HCT116 (cell line): ENCODE measurements at regions not wholly inside any gene's neighbourhood (a gene's known extent, or its start where the extent isn't known, plus 50 kb on each side); places are given as distances from the start of the nearest gene placed in this dataset.

Experiments used
- ATAC-seq: fragments of 200-7000 bp; cut with Tn5 transposase; 2 replicates; pipeline ENCODE4 v1.9.1; 2020; ENCODE audit warnings: mild to moderate bottlenecking, moderate library complexity
- BruUV-seq: library from RNA; stranded (reverse); fragments of 400-500 nt; replicated peaks from 2 replicates; lab custom pipeline; 2021; lab: Mats Ljungman, UMichigan
- CTCF ChIA-PET: fragments of 300-600 bp; sonication (Branson Sonifier 250); formaldehyde crosslinking; loops from one replicate; lab custom pipeline; 2021; ENCODE audit warnings: antibody characterized with exemption; lab: Charles Lee
- POLR2A ChIA-PET: fragments of 300-600, 350-600 bp; sonication (Branson Sonifier 250); formaldehyde crosslinking; loops from one replicate; lab custom pipeline; 2021; ENCODE audit warnings: antibody characterized with exemption; lab: Charles Lee
- RAD21 ChIA-PET, 2 experiments: fragments of 300-600 bp; sonication (Branson Sonifier 250); formaldehyde crosslinking; loops; one replicate each; lab custom pipeline; 2023; ENCODE audit warnings: low total read pairs in 2 of 2; ENCODE audit not compliant: uncharacterized antibody in 2 of 2, unreplicated experiment in 2 of 2, low non-redundant PET in 1 of 2; lab: Charles Lee
- DNase-seq: peaks from one replicate; pipeline ENCODE4 v3.0.0-alpha.2; 2010; ENCODE audit warnings: low read depth, low spot score
- H2AFZ ChIP-seq: fragments of 200-600 bp; shearing (Covaris generic), sonication (generic); 2 replicates; pipeline ENCODE4 v1.6.1; 2017; ENCODE audit warnings: low read depth, mixed run types, mixed read lengths, antibody characterized with exemption, low read length; ENCODE audit not compliant: poor library complexity, severe bottlenecking
- H3K27ac ChIP-seq: 2 replicates; pipeline ENCODE4 v1.5.1; 2012; ENCODE audit warnings: low read depth, low read length
- H3K27me3 ChIP-seq: fragments of 200-600 bp; sonication (generic); 2 replicates; pipeline ENCODE4 v1.6.1; 2016; ENCODE audit warnings: mixed run types, low read length, mixed read lengths; ENCODE audit not compliant: insufficient read depth
- H3K36me3 ChIP-seq, 2 experiments: fragments of 200-500 bp in 1 of 2; fragments of 200-600 bp in 1 of 2; sonication (Bioruptor generic) in 1 of 2; sonication (generic) in 1 of 2; 2 replicates each; pipeline versions ENCODE4 v1.5.1 to v1.6.1; 2014 to 2016; ENCODE audit warnings: low read length in 2 of 2, inconsistent platforms in 1 of 2, mixed read lengths in 1 of 2, mixed run types in 1 of 2; ENCODE audit not compliant: insufficient read depth in 2 of 2, control insufficient read depth in 1 of 2
- H3K4me1 ChIP-seq, 2 experiments: fragments of 200-600 bp in 1 of 2; sonication (generic) in 1 of 2; 2 replicates each; pipeline versions ENCODE4 v1.5.1 to v1.6.1; 2012 to 2017; ENCODE audit warnings: low read length in 2 of 2, inconsistent platforms in 1 of 2, mild to moderate bottlenecking in 1 of 2, mixed read lengths in 1 of 2, mixed run types in 1 of 2, moderate library complexity in 1 of 2; ENCODE audit not compliant: insufficient read depth in 2 of 2, control insufficient read depth in 1 of 2
- H3K4me2 ChIP-seq: fragments of 200-600 bp; sonication (generic); 2 replicates; pipeline ENCODE4 v1.6.1; 2017; ENCODE audit warnings: mixed run types, low read length, mixed read lengths
- H3K4me3 ChIP-seq, 2 experiments: fragments of 200-600 bp in 1 of 2; sonication (generic) in 1 of 2; replicated peaks in 1 of 2; 2 replicates each; pipeline ENCODE4 v1.5.1; 2011 to 2016; ENCODE audit warnings: low read length in 2 of 2, control low read depth in 1 of 2, low read depth in 1 of 2, mild to moderate bottlenecking in 1 of 2, mixed read lengths in 1 of 2, mixed run types in 1 of 2
- H3K79me2 ChIP-seq: fragments of 200-600 bp; sonication (generic); 2 replicates; pipeline ENCODE4 v1.6.1; 2017; ENCODE audit warnings: mild to moderate bottlenecking, mixed run types, low read length, moderate library complexity, mixed read lengths; ENCODE audit not compliant: insufficient read depth
- H3K9ac ChIP-seq: fragments of 200-600 bp; sonication (generic); 2 replicates; pipeline ENCODE4 v1.6.1; 2016; ENCODE audit warnings: low read length, mixed read lengths
- H3K9me2 ChIP-seq: fragments of 200-600 bp; sonication (generic), shearing (Covaris generic); 2 replicates; pipeline ENCODE4 v1.6.1; 2017; ENCODE audit warnings: mixed run types, mild to moderate bottlenecking, moderate library complexity; ENCODE audit not compliant: insufficient read depth
- H3K9me3 ChIP-seq, 2 experiments: fragments of 200-500 bp in 1 of 2; fragments of 200-600 bp in 1 of 2; sonication (Bioruptor generic) in 1 of 2; sonication (generic) in 1 of 2; 2 replicates each; pipeline ENCODE4 v1.6.1; 2014 to 2017; ENCODE audit warnings: low read length in 2 of 2, mixed read lengths in 2 of 2, inconsistent platforms in 1 of 2, low read depth in 1 of 2, mild to moderate bottlenecking in 1 of 2, mixed run types in 1 of 2, moderate library complexity in 1 of 2; ENCODE audit not compliant: control insufficient read depth in 1 of 2, insufficient read depth in 1 of 2
- H4K20me1 ChIP-seq: fragments of 200-600 bp; sonication (generic), shearing (Covaris generic); 2 replicates; pipeline ENCODE4 v1.6.1; 2017; ENCODE audit warnings: mixed run types, mild to moderate bottlenecking, moderate library complexity; ENCODE audit not compliant: insufficient read depth
- CEBPB ChIP-seq: IDR thresholded peaks from 2 replicates; pipeline ENCODE4 v1.6.1; 2012; ENCODE audit warnings: low read depth
- EZH2 ChIP-seq: fragments of 200-600 bp; sonication (generic); IDR thresholded peaks from 2 replicates; pipeline ENCODE4 v1.6.1; 2017; ENCODE audit warnings: antibody characterized with exemption, mixed run types
- FOSL1 ChIP-seq: IDR thresholded peaks from 2 replicates; pipeline ENCODE4 v1.6.1; 2012; ENCODE audit warnings: low read depth
- SP1 ChIP-seq: IDR thresholded peaks from 2 replicates; pipeline ENCODE4 v1.6.1; 2012; ENCODE audit warnings: low read depth
- SRF ChIP-seq: IDR thresholded peaks from 2 replicates; pipeline ENCODE4 v1.6.1; 2012; ENCODE audit warnings: low read depth
- TCF7L2 ChIP-seq: IDR thresholded peaks from 2 replicates; pipeline ENCODE4 v1.7.0; 2011; ENCODE audit warnings: borderline replicate concordance, inconsistent platforms; ENCODE audit not compliant: insufficient read depth, insufficient read length; ENCODE audit errors: extremely low read depth
- YY1 ChIP-seq: IDR thresholded peaks from 2 replicates; pipeline ENCODE4 v1.6.1; 2011; ENCODE audit warnings: low read length, low read depth, moderate library complexity, mild to moderate bottlenecking; ENCODE audit not compliant: insufficient replicate concordance; ENCODE audit errors: extremely low read depth
- ZNF274 ChIP-seq: fragments of 200-500 bp; sonication (Bioruptor generic); IDR thresholded peaks from 2 replicates; pipeline ENCODE4 v1.6.1; 2014; ENCODE audit warnings: mild to moderate bottlenecking, low read depth, low read length, inconsistent platforms
- intact Hi-C: fragments of 100-400 bp; cut with micrococcal nuclease; formaldehyde crosslinking; loops from 2 replicates; pipeline ENCODE4 v1.10.0; 2022
- TF ChIP-seq, protein P1 (sequence below), 3 experiments: fragments of 200-600 bp in 1 of 3; sonication (generic) in 1 of 3; IDR thresholded peaks in 2 of 3; conservative IDR thresholded peaks in 1 of 3; 2 replicates each; pipeline ENCODE4 v1.5.1; 2012 to 2017; ENCODE audit warnings: low read depth in 2 of 3, low read length in 2 of 3, antibody characterized with exemption in 1 of 3, borderline replicate concordance in 1 of 3, control low read depth in 1 of 3, mild to moderate bottlenecking in 1 of 3, mixed read lengths in 1 of 3, mixed run types in 1 of 3, moderate library complexity in 1 of 3; ENCODE audit not compliant: insufficient read depth in 1 of 3
- TF ChIP-seq, protein P2 (sequence below): IDR thresholded peaks from 2 replicates; pipeline ENCODE4 v1.6.1; 2012; ENCODE audit warnings: low read depth

DNA sequence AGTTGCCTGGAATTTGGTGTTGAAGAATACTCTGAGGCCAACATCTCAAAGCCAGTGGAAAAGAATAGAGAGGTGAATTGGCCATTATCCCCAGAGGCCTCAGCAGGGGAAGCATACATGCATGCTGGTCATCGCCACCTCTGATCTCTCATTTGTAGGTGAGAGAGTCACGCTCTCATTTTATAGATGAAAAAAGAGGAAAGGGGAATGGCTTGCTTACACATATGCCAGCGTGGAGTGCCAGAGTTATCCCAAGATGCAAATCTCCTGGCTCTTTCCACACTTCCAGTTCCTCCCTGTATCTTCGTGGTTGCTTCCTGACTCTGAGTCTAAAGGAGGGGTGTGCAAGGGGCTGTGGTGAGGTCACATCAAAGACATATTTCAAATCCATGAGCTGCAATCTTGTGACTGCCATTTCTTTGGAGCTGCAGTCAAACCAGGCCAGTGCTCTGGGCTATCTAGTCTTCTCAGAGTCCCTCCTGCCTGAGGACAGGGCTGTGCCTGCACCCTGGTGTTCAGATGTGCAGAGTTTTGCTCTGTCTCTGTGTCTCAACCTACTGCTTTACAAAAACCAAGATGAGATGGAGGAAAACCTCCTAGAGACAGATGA lies 324.7 kb downstream of the MYCN start:
- Histone ChIP-seq H3K27ac (no peak overlapping the region), H3K4me2 (no peak overlapping the region), H3K79me2 (no peaks in the 10 kb centered on the region), H3K36me3 (no peaks in the 10 kb centered on the region), H3K4me1 (no peaks in the 10 kb centered on the region), H3K9me2 (no peaks in the 10 kb centered on the region), H3K9me3 (no peaks in the 10 kb centered on the region), H2AFZ (no peak overlapping the region), H4K20me1 (no peaks in the 10 kb centered on the region), H3K9ac (no peak overlapping the region), H3K27me3 (no peaks in the 10 kb centered on the region), H3K4me3 (no peak overlapping the region)
- no peak for ATAC-seq
- CTCF ChIA-PET: no interaction called here
- no peak for TF ChIP-seq EZH2
- TF ChIP-seq SRF: no peak
- TF ChIP-seq, protein P1, sequence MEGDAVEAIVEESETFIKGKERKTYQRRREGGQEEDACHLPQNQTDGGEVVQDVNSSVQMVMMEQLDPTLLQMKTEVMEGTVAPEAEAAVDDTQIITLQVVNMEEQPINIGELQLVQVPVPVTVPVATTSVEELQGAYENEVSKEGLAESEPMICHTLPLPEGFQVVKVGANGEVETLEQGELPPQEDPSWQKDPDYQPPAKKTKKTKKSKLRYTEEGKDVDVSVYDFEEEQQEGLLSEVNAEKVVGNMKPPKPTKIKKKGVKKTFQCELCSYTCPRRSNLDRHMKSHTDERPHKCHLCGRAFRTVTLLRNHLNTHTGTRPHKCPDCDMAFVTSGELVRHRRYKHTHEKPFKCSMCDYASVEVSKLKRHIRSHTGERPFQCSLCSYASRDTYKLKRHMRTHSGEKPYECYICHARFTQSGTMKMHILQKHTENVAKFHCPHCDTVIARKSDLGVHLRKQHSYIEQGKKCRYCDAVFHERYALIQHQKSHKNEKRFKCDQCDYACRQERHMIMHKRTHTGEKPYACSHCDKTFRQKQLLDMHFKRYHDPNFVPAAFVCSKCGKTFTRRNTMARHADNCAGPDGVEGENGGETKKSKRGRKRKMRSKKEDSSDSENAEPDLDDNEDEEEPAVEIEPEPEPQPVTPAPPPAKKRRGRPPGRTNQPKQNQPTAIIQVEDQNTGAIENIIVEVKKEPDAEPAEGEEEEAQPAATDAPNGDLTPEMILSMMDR (IDR thresholded peaks at IDR 0.05 in 2 of 3, conservative IDR thresholded peaks at IDR 0.05 in 1 of 3; ENCODE audit: borderline replicate concordance in 1 of 3, insufficient read depth in 1 of 3, low read depth in 2 of 3, low read length in 2 of 3): no peak
- no peak for TF ChIP-seq CEBPB
- BruUV-seq: no TSS peak
- RAD21 ChIA-PET: no interaction called here
- POLR2A ChIA-PET: no interaction called here
- intact Hi-C loops: no loop called here
- DNase-seq: no peak

- no peak overlapping the region for H3K4me2 ChIP-seq
- H3K4me3 ChIP-seq: no peak overlapping the region
- TF ChIP-seq SP1 (no peak), YY1 (no peak), ZNF274 (no peak), TCF7L2 (no peak), FOSL1 (no peak)
- TF ChIP-seq, protein P1 (IDR thresholded peaks at IDR 0.05 in 2 of 3, conservative IDR thresholded peaks at IDR 0.05 in 1 of 3; ENCODE audit: borderline replicate concordance in 1 of 3, insufficient read depth in 1 of 3, low read depth in 2 of 3, low read length in 2 of 3): no peak
- TF ChIP-seq, protein P2, sequence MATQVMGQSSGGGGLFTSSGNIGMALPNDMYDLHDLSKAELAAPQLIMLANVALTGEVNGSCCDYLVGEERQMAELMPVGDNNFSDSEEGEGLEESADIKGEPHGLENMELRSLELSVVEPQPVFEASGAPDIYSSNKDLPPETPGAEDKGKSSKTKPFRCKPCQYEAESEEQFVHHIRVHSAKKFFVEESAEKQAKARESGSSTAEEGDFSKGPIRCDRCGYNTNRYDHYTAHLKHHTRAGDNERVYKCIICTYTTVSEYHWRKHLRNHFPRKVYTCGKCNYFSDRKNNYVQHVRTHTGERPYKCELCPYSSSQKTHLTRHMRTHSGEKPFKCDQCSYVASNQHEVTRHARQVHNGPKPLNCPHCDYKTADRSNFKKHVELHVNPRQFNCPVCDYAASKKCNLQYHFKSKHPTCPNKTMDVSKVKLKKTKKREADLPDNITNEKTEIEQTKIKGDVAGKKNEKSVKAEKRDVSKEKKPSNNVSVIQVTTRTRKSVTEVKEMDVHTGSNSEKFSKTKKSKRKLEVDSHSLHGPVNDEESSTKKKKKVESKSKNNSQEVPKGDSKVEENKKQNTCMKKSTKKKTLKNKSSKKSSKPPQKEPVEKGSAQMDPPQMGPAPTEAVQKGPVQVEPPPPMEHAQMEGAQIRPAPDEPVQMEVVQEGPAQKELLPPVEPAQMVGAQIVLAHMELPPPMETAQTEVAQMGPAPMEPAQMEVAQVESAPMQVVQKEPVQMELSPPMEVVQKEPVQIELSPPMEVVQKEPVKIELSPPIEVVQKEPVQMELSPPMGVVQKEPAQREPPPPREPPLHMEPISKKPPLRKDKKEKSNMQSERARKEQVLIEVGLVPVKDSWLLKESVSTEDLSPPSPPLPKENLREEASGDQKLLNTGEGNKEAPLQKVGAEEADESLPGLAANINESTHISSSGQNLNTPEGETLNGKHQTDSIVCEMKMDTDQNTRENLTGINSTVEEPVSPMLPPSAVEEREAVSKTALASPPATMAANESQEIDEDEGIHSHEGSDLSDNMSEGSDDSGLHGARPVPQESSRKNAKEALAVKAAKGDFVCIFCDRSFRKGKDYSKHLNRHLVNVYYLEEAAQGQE: no peak
- H3K36me3 ChIP-seq: no peaks in the 10 kb centered on the region
- H3K4me1 ChIP-seq: no peaks in the 10 kb centered on the region
- BruUV-seq: no TSS peak
- H4K20me1 ChIP-seq: no peaks in the 10 kb centered on the region
- ChIA-PET CTCF (no interaction called here), POLR2A (no interaction called here), RAD21 (no interaction called here)
- H3K27me3 ChIP-seq: no peaks in the 10 kb centered on the region
- no peaks in the 10 kb centered on the region for H3K9me2 ChIP-seq
- no peak overlapping the region for H3K9ac ChIP-seq
- ATAC-seq (no peak), DNase-seq (no peak)
- H2AFZ ChIP-seq: no peak overlapping the region
- H3K27ac ChIP-seq: no peak overlapping the region
- intact Hi-C loops: no loop called here
- no peaks in the 10 kb centered on the region for H3K9me3 ChIP-seq
- no peaks in the 10 kb centered on the region for H3K79me2 ChIP-seq
Observed at GRCh38 chr2:16264491-16264890, 324.1 kb downstream of the MYCN start.
